ENCODE measurements at regions not wholly inside any gene's neighbourhood (a gene's known extent, or its start where the extent isn't known, plus 50 kb on each side); places are given as distances from the start of the nearest gene placed in this dataset.

DNA sequence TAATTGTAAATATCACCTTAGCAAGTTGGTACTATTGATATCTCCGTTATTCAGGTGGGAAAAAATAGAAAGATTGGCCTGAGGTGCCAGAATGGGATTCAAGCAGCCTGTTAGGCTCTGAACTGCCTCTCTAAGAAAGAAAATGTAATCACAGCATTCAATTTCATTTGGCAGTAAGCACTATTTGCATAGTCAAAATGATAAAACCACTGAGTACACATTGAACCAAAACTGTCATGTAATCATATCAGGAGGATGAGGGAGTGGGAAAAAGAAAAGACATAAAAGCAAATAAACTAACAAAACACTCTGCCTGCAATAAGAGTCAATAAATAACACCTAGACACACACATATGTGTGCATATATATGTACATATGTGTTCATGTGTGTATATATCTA, 103.9 kb upstream of the TACR1 start (continued):
- TF ChIP-seq, protein P1, sequence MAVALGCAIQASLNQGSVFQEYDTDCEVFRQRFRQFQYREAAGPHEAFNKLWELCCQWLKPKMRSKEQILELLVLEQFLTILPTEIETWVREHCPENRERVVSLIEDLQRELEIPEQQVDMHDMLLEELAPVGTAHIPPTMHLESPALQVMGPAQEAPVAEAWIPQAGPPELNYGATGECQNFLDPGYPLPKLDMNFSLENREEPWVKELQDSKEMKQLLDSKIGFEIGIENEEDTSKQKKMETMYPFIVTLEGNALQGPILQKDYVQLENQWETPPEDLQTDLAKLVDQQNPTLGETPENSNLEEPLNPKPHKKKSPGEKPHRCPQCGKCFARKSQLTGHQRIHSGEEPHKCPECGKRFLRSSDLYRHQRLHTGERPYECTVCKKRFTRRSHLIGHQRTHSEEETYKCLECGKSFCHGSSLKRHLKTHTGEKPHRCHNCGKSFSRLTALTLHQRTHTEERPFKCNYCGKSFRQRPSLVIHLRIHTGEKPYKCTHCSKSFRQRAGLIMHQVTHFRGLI (CRISPR knock-in tag; IDR thresholded peaks at IDR 0.05) = no peak
- TF ChIP-seq ZNF583 (CRISPR knock-in tag; IDR thresholded peaks at IDR 0.05) (no peak), KDM2B (CRISPR knock-in tag; IDR thresholded peaks at IDR 0.05) (no peak), PCBP2 (IDR thresholded peaks at IDR 0.05; ENCODE audit: low read depth, low read length, poor library complexity, severe bottlenecking) (no peak), MEF2D (tag; conservative IDR thresholded peaks at IDR 0.05; ENCODE audit: low read depth) (no peak)
- TF ChIP-seq, protein P2, sequence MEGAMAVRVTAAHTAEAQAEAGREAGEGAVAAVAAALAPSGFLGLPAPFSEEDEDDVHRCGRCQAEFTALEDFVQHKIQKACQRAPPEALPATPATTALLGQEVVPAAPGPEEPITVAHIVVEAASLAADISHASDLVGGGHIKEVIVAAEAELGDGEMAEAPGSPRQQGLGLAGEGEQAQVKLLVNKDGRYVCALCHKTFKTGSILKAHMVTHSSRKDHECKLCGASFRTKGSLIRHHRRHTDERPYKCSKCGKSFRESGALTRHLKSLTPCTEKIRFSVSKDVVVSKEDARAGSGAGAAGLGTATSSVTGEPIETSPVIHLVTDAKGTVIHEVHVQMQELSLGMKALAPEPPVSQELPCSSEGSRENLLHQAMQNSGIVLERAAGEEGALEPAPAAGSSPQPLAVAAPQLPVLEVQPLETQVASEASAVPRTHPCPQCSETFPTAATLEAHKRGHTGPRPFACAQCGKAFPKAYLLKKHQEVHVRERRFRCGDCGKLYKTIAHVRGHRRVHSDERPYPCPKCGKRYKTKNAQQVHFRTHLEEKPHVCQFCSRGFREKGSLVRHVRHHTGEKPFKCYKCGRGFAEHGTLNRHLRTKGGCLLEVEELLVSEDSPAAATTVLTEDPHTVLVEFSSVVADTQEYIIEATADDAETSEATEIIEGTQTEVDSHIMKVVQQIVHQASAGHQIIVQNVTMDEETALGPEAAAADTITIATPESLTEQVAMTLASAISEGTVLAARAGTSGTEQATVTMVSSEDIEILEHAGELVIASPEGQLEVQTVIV (CRISPR knock-in tag; IDR thresholded peaks at IDR 0.05; ENCODE audit: borderline replicate concordance) = no peak

GRCh38 chr2:75294362-75294761, 95.0 kb upstream of the TACR1 start:
- no peaks in the 10 kb centered on the region for H3K79me2 ChIP-seq (ENCODE audit: control insufficient read depth, insufficient read depth, low read length)
- ChIA-PET CTCF (ENCODE audit: low intra/inter-chr PET ratio) (no interaction called here), POLR2A (no interaction called here)
- in situ Hi-C loops (cut with MboI) = no loop called here
- H2AFZ ChIP-seq (ENCODE audit: low read depth, low read length) = no peak overlapping the region
- H3K9me1 ChIP-seq (ENCODE audit: control insufficient read depth, insufficient read depth, low read length) = no peaks in the 10 kb centered on the region
- no peak overlapping the region for H3K9ac ChIP-seq (ENCODE audit: insufficient read depth in 1 of 2, low read depth in 2 of 2, low read length in 2 of 2)
- no peaks in the 10 kb centered on the region for H4K20me1 ChIP-seq (replicated peaks; ENCODE audit: control insufficient read depth, insufficient read depth, low read length)
- H3K36me3 ChIP-seq (ENCODE audit: control insufficient read depth, insufficient read depth, low read length) = no peaks in the 10 kb centered on the region
- no peaks in the 10 kb centered on the region for H3K9me3 ChIP-seq (replicated peaks; ENCODE audit: control insufficient read depth, insufficient read depth, low read depth, low read length)
- FAIRE-seq (no peak), ATAC-seq (no peak), DNase-seq (ENCODE audit: extremely low read depth in 1 of 4, low spot score in 3 of 4) (no peak)
- TF ChIP-seq, protein P3, sequence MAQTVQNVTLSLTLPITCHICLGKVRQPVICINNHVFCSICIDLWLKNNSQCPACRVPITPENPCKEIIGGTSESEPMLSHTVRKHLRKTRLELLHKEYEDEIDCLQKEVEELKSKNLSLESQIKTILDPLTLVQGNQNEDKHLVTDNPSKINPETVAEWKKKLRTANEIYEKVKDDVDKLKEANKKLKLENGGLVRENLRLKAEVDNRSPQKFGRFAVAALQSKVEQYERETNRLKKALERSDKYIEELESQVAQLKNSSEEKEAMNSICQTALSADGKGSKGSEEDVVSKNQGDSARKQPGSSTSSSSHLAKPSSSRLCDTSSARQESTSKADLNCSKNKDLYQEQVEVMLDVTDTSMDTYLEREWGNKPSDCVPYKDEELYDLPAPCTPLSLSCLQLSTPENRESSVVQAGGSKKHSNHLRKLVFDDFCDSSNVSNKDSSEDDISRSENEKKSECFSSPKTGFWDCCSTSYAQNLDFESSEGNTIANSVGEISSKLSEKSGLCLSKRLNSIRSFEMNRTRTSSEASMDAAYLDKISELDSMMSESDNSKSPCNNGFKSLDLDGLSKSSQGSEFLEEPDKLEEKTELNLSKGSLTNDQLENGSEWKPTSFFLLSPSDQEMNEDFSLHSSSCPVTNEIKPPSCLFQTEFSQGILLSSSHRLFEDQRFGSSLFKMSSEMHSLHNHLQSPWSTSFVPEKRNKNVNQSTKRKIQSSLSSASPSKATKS (CRISPR knock-in tag; IDR thresholded peaks at IDR 0.05) = no peak
- no peak for TF ChIP-seq MTA2 (IDR thresholded peaks at IDR 0.05; ENCODE audit: low read depth)
- TF ChIP-seq ZNF561 (CRISPR knock-in tag; conservative IDR thresholded peaks at IDR 0.05) = no peak
- TF ChIP-seq OTX1 (CRISPR knock-in tag; IDR thresholded peaks at IDR 0.05) = no peak
- no peak for TF ChIP-seq ZNF140 (CRISPR knock-in tag; IDR thresholded peaks at IDR 0.05)
- no peaks in the 10 kb centered on the region for H3K4me1 ChIP-seq (replicated peaks in 1 of 2; ENCODE audit: control insufficient read depth in 2 of 2, insufficient read depth in 2 of 2, low read length in 2 of 2)
- 14% methylated on average over 1 of the region's 1 CpG for WGBS (ENCODE audit: insufficient coverage, low coverage, missing lambda C conversion rate)
- intact Hi-C loops (cut with micrococcal nuclease) = no loop called here
- no peak overlapping the region for H3K27ac ChIP-seq (ENCODE audit: extremely low read depth, low read depth, low read length)
- no peaks in the 10 kb centered on the region for H3K27me3 ChIP-seq (ENCODE audit: control insufficient read depth in 2 of 2, insufficient read depth in 2 of 2, low read length in 2 of 2)
- BruUV-seq (replicated peaks) = no TSS peak
- no peak overlapping the region for H3K4me2 ChIP-seq (ENCODE audit: insufficient read depth, low read length)
- H3K4me3 ChIP-seq = no peak overlapping the region

Measured in K562 (cell line).